A204.1 (cell line): ENCODE measurements at regions not wholly inside any gene's neighbourhood (a gene's known extent, or its start where the extent isn't known, plus 50 kb on each side); places are given as distances from the start of the nearest gene placed in this dataset.
"Not testable (repeated sequence)": the region's sequence is repeated elsewhere in the genome, so short reads cannot be mapped to it uniquely, and the experiment has no call there.

Source experiments
- FAIRE-seq: peaks from 2 replicates; lab custom pipeline; 2012; peaks lifted over from hg19 to GRCh38; lab: Jason Lieb, UNC

DNA sequence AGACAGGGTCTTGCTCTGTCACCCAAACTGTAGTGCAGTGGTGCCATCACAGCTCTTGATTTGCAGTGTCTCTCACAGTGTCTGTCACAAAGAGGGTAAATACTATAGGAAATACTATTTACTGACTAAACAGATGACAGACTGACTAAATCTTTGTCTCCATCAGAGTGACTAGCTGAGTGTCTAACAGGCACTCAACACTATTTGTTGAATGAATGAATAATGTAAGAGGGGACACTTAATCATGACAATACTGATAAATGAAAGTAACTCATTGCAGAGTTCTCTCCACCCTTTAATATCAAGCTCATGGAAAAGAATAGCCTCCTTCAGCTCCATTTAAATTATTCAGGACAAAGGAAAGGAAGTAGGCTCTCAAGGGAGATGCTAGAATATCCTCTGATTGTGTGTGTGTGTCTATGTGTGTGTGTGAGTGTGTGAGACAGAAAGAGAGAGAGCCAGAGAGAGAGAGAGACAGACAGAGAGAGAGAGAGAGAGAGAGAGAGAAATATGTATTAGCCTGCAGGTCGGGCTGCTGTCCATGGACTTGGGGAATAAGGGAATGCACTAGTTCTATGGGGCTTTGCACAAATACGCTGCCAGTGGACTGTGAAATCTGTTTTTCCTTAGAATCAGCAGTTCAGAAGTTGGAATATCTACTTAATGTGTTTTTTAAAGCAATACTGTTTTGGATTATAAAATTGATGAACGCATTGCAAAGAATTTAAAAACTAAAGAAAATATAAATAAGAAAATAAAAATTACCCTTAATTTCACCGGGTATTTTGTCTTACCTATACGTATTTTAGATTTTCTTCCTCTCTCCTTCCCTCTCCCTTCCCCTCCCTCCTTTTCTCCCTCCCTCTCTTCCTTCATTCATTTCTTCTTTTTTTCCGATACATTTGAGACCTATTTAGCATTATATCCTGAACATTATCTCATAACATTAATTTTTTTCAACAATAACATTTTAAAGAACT lies 132.9 kb upstream of the LRIG1 start:
- FAIRE-seq, result no peak

DNA sequence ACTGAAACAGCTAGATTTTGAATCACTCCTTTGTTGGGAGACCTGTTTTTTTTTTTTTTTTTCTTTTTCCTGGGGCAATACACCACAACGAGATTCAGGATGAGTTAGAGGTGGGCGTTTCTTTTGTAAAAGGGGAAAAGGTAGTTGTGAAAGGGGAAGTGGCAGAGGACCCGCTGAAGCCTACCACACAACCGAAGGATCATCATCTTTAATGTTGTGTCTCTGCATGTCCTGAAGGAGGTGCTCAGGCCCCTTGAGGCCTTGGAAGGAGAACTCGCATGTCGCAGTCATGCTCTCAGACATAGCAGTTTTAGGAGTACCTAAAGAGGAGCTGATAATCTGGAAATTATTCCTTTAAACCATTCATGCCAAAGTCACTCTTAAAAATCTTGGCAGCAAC lies 137.9 kb upstream of the LRIG1 start:
- FAIRE-seq, result no peak

DNA sequence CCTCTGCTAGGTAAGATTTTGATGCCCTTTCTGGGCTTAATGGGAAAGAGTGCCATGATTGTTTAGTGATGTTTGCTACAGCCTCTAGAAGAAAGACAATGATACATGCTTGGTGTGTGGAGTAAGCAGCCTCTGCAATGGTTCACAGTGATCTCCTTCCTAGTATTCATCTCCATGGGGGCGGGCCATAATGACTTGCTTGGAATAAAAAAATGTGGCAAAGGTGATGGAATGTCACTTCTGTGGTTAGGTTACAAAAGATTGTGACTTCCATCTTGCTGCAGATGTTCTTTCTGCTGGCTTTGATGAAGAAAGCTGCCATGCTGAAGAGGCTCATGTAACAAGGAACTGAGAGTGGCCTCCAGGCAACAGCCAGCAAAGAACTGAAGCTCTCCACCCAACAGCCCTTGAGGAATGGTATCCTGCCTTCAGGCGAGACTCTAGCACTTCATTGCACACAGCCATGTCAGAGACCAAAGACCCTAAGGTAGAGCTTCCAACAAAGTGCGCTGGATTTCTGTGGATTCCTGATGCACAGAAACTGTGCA lies 139.1 kb upstream of the LRIG1 start:
- FAIRE-seq, result no peak

GRCh38 chr3:66642019-66642418 lies 141.2 kb upstream of the LRIG1 start:
- FAIRE-seq, result no peak

GRCh38 chr3:66642484-66642883 lies 141.7 kb upstream of the LRIG1 start:
- FAIRE-seq, result no peak

DNA sequence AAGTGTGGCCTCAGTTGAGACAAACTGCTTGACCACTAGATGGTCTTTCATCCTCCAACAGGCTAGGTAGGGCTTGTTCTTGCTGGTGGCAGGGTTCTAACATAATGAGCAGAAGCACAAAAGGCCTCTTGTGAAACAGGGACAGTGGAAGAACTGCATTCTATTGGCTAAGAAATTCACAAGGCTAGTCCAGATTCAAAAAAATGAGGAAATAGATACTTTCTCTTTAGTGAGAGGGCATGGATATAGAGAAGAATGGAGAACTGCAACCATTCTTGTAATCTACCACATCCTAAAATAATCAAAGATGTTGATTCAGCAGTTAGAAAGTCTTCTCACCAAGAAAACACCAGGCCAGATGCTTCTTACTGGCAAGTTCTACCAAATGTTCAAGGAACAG lies 143.7 kb upstream of the LRIG1 start:
- FAIRE-seq, result no peak

DNA sequence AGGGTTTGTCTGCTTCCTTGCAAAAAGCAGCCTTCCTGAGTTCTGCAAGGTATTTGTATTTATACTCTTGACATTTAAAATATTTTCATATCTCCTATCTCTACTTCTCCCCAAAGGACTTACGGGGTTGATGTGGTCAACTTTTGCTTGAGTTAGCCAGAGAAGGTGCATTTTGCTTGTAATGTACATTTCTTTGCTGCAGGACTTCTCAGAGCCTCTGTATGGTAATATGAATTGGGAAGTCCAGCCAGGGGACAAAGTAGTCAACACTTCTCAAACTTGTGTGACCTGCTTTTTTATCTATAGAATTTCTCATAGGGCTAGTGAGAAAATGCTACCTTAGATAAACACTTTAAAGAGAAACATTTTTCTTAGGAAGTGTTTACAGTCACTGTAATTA lies 148.2 kb upstream of the LRIG1 start:
- FAIRE-seq, result no peak

GRCh38 chr3:66651520-66651919 lies 150.7 kb upstream of the LRIG1 start:
- not testable (repeated sequence) for FAIRE-seq

GRCh38 chr3:66652100-66652499 lies 151.3 kb upstream of the LRIG1 start:
- not testable (repeated sequence) for FAIRE-seq

DNA sequence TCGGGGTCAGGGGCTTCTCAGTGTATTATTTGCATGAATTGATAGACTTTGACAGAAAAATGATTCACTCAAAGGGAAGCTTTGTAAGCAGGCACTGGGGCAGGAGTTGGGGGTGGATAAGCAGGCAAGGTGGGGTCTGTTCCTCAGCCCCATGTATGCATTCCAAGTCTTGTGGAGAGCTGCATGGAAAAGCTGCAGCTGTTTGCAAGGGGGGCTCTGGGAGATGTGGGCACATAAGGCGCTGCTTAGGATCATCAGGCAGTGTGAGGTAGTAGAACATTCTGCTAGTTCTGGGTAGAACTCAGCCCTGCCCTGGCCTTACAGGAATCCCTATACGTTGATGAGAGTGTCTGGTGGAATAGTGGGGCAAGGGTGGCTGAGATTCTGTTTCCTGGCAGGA lies 154.2 kb upstream of the LRIG1 start:
- FAIRE-seq, result no peak

GRCh38 chr3:66655671-66656070 lies 154.8 kb upstream of the LRIG1 start:
- no peak for FAIRE-seq

- FAIRE-seq, result no peak
These were observed 155.8 kb upstream of the LRIG1 start for GRCh38 chr3:66656609-66657008.

DNA sequence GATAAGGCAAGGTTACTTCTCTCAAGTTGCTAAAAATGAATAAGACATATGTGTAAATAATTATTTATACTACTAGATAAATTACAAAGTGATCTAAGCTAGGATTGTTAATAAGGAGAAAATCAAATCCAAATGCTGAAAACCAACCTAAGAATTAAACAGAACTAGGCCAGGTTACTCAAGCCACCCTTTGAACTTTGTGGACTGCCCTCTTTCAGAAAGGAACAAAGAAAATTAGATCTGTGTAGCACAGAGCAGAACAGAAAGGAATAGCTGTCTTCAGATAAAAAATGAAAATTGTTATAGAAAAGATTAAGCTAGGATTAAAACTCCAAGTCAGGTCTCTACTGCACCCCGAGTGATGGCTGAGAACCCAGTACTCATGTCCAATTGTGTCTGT lies 158.2 kb upstream of the LRIG1 start:
- FAIRE-seq, result no peak

- no peak for FAIRE-seq
These were observed 160.8 kb upstream of the LRIG1 start for GRCh38 chr3:66661628-66662027.

GRCh38 chr3:66662894-66663293 lies 162.1 kb upstream of the LRIG1 start:
- no peak for FAIRE-seq

DNA sequence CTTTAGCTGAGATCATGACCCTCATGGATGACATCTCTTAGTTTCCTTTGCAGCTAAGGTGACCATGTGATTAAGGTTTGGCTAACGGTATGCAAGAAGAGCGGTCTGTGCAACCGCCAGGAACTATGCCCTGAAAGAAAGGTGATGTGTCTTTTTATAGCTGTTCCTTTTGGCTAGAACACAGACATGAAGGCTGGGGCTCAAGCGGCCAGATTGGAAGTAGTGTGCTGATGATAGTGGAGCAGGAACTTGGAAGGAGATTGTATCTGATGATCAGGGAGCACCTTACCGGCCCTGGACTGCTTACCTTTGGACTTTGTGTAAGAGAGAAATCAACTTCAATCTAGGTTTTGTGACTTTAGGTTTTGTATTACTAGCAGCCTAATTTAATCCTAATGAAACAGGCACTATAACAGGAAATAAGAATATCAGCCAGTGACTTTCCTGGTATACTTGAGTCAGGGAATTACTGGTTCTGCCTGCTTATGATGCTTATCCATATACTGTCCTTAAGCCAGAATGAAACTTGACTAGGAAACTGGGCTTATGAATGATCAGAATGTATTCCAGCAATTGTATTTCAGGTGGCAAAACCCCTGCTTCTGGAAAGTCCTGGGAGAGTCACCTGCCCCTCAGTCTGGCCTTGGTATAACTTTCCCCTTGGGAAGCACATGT lies 164.3 kb upstream of the LRIG1 start:
- no peak for FAIRE-seq

DNA sequence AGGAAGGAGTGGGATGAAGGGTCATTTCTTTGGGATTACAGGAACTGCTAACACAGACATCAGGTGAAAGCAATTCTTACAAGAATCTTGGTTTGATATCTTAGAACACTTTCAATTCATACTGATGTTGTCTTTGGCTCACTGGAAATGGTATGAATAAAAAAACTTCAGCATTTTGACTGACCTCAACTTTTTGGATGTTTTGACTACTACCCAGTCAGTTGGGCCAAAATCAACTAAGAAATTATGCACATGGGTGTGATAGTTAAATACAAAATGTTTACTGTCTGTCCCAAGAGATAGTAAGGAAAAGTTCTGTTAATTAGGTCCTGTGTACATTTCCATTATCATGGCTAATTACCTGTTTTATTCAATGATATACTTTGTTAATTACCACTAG lies 165.5 kb upstream of the LRIG1 start:
- no peak for FAIRE-seq

- FAIRE-seq, result no peak
These were observed 166.4 kb upstream of the LRIG1 start for GRCh38 chr3:66667263-66667662.

DNA sequence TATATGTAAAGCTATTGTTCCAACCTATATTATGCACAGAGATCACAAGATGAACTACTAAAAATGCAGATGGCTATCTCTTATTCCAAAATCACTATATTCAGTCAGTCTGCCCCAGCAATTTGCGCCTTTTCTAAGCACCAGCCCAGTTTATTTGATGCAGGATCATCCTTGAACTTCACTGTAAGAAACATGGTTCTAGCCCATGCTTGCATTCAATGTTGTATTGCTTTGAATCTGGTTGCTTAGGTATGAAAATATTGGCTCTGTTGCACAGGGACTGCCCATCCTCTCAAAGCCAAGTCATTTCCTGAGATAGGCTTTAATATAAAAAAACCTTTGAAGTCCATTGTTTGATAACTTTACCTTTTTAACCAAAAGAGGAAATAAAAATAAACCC lies 170.5 kb upstream of the LRIG1 start:
- FAIRE-seq, result no peak

- FAIRE-seq, result no peak
These were observed 172.0 kb upstream of the LRIG1 start for GRCh38 chr3:66672830-66673229.

DNA sequence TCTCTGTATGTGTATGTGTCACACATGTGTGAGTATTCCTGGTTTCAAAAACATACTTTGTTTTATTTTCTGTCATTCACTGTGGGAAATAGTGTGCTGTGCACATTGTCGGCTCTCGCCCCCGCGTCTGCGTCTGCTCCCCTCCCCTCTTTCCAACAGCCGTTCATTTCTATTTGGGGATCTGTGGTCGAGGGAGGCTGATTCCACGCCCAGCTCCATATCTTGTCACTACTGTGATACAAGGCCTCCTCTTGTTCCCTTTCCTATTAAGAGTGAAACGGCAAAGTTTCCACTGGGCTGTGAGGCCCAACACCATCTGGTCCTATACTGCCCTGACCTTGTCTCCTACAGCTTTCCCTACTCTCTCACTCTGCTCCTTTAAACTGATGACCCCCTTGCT lies 172.5 kb upstream of the LRIG1 start:
- FAIRE-seq, result no peak

GRCh38 chr3:66675366-66675765 lies 174.5 kb upstream of the LRIG1 start:
- no peak for FAIRE-seq

DNA sequence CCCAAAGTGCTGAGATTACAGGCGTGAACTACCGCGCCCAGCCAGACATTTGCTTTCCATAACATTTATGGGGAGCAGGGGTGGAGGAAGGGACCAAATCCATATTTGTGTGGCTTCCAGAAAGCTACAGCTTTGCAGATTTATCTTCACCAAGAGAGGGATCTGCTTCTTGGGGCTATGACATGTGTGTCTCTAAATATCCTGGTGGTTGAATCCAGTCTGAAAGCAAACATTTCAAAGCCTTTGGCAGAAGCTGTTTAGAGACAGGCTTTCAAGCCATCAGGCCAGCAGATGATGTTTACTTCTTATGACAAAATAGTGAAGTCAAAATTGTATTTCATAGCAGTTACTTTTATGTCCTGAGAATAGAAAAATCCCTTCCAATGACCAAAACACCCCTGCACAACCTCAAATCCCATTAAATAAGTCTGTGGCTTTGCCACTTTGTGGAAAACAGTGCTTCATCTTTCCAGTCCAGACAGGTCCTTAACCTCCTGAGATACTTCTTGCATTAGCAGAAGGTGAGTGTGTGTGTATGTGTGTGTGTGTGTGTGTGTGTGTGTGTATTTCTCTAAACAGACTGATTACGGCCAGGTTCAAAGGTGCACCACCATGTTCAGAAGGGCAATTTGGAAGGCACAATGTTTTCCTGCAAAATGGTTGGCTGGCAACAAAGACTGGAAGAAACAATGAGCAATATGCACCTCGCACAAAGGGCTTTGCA lies 191.4 kb upstream of the LRIG1 start:
- no peak for FAIRE-seq
